DND-41 (cell line): ENCODE measurements at regions not wholly inside any gene's neighbourhood (a gene's known extent, or its start where the extent isn't known, plus 50 kb on each side); places are given as distances from the start of the nearest gene placed in this dataset.

Experiments
- ATAC-seq: fragments of 200-7000 bp; cut with Tn5 transposase; 3 replicates; pipeline ENCODE4 v1.9.1; 2021; ENCODE audit warnings: low read depth; ENCODE audit not compliant: insufficient read depth
- DNase-seq: peaks from one replicate; pipeline ENCODE4 v3.0.0-alpha.2; 2020
- H2AFZ ChIP-seq: 2 replicates; pipeline ENCODE4 v1.6.0; 2012; ENCODE audit warnings: low read depth, low read length
- H3K27ac ChIP-seq: 2 replicates; pipeline ENCODE4 v1.5.1; 2012; ENCODE audit warnings: low read length, inconsistent platforms
- H3K27me3 ChIP-seq: fragments of 200-600 bp; sonication (generic); 2 replicates; pipeline ENCODE4 v1.6.0; 2012; ENCODE audit warnings: low read length, mild to moderate bottlenecking, inconsistent platforms; ENCODE audit not compliant: insufficient read depth, poor library complexity
- H3K36me3 ChIP-seq: 2 replicates; pipeline ENCODE4 v1.5.1; 2012; ENCODE audit warnings: low read length, inconsistent platforms; ENCODE audit not compliant: insufficient read depth
- H3K4me1 ChIP-seq: 2 replicates; pipeline ENCODE4 v1.5.1; 2012; ENCODE audit warnings: mild to moderate bottlenecking, low read length; ENCODE audit not compliant: insufficient read depth
- H3K4me2 ChIP-seq: 2 replicates; pipeline ENCODE4 v1.6.0; 2012; ENCODE audit warnings: mild to moderate bottlenecking, moderate library complexity, low read length, inconsistent platforms; ENCODE audit not compliant: insufficient read depth
- H3K4me3 ChIP-seq, 2 experiments: fragments of 200-600 bp in 1 of 2; shearing (Covaris generic) in 1 of 2; 2 replicates each; pipeline ENCODE4 v1.5.1; 2012 to 2016; ENCODE audit warnings: inconsistent platforms in 2 of 2, low read length in 2 of 2, mild to moderate bottlenecking in 2 of 2, low read depth in 1 of 2, moderate library complexity in 1 of 2
- H3K79me2 ChIP-seq: 2 replicates; pipeline ENCODE4 v1.6.0; 2012; ENCODE audit warnings: low read length, inconsistent platforms; ENCODE audit not compliant: insufficient read depth
- H3K9ac ChIP-seq: 2 replicates; pipeline ENCODE4 v1.6.0; 2012; ENCODE audit warnings: low read depth, mild to moderate bottlenecking, inconsistent platforms, low read length, moderate library complexity
- H3K9me3 ChIP-seq: 2 replicates; pipeline ENCODE4 v1.5.1; 2012; ENCODE audit warnings: low read length, moderate library complexity, mild to moderate bottlenecking, inconsistent platforms; ENCODE audit not compliant: insufficient read depth, severe bottlenecking
- H4K20me1 ChIP-seq: 2 replicates; pipeline ENCODE4 v1.6.0; 2012; ENCODE audit warnings: low read length; ENCODE audit not compliant: insufficient read depth
- EZH2 ChIP-seq: IDR thresholded peaks from 3 replicates; pipeline ENCODE4 v1.6.1; 2012; ENCODE audit warnings: borderline replicate concordance, low read depth, mild to moderate bottlenecking, moderate library complexity, low read length, inconsistent platforms; ENCODE audit not compliant: severe bottlenecking
- TF ChIP-seq, protein P1 (sequence below): IDR thresholded peaks from 2 replicates; pipeline ENCODE4 v1.5.1; 2012; ENCODE audit warnings: borderline replicate concordance, low read length, moderate library complexity, mild to moderate bottlenecking; ENCODE audit not compliant: poor library complexity, severe bottlenecking; ENCODE audit errors: extremely low read depth

DNA sequence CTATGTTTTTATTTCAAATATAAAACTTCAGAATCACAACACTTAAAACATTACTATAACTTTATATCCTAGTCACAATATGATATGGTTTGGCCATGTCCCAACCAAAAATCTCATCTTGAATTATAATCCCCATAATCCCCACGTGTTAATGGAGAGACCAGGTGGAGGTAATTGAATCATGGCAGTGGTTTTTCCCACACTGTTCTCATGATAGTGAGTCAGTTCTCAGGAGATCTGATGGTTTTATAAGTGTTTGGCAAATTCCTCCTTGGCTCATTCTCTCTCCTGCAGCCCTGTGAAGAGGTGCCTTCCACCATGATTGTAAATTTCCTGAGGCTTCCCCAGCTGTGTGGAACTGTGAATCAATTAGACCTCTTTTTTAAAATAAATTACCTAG is 307.6 kb downstream of the SPRY2 start:
- TF ChIP-seq, protein P1, sequence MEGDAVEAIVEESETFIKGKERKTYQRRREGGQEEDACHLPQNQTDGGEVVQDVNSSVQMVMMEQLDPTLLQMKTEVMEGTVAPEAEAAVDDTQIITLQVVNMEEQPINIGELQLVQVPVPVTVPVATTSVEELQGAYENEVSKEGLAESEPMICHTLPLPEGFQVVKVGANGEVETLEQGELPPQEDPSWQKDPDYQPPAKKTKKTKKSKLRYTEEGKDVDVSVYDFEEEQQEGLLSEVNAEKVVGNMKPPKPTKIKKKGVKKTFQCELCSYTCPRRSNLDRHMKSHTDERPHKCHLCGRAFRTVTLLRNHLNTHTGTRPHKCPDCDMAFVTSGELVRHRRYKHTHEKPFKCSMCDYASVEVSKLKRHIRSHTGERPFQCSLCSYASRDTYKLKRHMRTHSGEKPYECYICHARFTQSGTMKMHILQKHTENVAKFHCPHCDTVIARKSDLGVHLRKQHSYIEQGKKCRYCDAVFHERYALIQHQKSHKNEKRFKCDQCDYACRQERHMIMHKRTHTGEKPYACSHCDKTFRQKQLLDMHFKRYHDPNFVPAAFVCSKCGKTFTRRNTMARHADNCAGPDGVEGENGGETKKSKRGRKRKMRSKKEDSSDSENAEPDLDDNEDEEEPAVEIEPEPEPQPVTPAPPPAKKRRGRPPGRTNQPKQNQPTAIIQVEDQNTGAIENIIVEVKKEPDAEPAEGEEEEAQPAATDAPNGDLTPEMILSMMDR, result no peak
- no peak for TF ChIP-seq EZH2

DNA sequence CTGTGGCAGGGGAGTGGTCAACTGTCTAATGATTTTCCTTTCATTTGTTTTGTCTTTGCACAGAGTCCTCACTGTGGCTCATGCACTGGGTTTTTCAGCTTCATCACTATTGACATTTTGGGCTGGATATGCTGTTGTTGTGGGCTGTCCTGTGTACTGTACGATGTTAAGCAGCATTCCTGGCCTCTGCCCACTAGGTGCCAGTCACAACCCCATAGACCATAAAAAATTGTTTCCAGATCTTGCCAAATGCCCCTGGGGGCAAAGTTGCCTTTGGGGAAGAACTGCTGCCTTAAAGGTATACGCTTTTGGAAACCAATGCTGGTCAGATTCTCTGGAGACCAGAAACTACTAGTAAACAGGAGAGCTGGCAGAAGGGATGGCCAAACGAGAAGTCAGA is 310.4 kb downstream of the SPRY2 start:
- Histone ChIP-seq H3K9me3 (no peaks in the 10 kb centered on the region), H2AFZ (no peak overlapping the region), H3K4me3 (no peak overlapping the region), H3K4me1 (no peaks in the 10 kb centered on the region), H4K20me1 (no peaks in the 10 kb centered on the region), H3K9ac (no peak overlapping the region), H3K36me3 (no peaks in the 10 kb centered on the region), H3K27ac (no peak overlapping the region), H3K27me3 (no peaks in the 10 kb centered on the region), H3K4me2 (no peak overlapping the region), H3K79me2 (no peaks in the 10 kb centered on the region)
- TF ChIP-seq, protein P1, result peak; percentile 8
- no peak for TF ChIP-seq EZH2
- no peak for ATAC-seq
- DNase-seq, result no peak

More for the DNA sequence above, 307.6 kb downstream of the SPRY2 start:
- no peaks in the 10 kb centered on the region for H3K9me3 ChIP-seq
- no peak overlapping the region for H3K4me3 ChIP-seq
- H3K4me1 ChIP-seq, result no peaks in the 10 kb centered on the region
- no peak overlapping the region for H3K27ac ChIP-seq
- H3K9ac ChIP-seq, result no peak overlapping the region
- no peaks in the 10 kb centered on the region for H3K27me3 ChIP-seq
- no peaks in the 10 kb centered on the region for H3K36me3 ChIP-seq
- ATAC-seq (no peak), DNase-seq (no peak)
- H2AFZ ChIP-seq, result no peak overlapping the region
- H3K4me2 ChIP-seq, result no peak overlapping the region
- no peaks in the 10 kb centered on the region for H3K79me2 ChIP-seq
- H4K20me1 ChIP-seq, result no peaks in the 10 kb centered on the region

DNA sequence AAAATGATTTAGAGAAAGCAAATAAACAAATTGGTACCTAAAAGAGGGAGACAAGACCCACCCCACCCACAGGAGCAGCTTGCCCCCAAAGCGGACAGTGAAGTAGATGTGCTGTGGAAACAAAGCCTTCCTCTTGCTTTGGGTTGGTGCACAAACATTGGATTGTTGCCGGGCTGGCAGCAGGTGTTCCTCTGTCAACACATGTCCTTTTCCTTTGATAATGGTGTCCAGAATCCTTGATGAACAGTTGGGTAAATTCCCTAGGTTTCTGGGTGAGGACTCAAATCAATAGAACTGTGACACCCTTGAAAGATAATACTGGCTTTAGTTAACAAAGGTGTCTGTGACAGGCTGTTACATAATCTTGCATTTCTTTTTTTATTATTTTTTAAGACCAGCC is 311.8 kb downstream of the SPRY2 start:
- no peak for ATAC-seq
- Histone ChIP-seq H3K27ac (no peak overlapping the region), H3K4me1 (no peaks in the 10 kb centered on the region), H3K4me3 (no peak overlapping the region), H3K79me2 (no peaks in the 10 kb centered on the region), H3K4me2 (no peak overlapping the region), H2AFZ (no peak overlapping the region), H3K9ac (no peak overlapping the region), H3K9me3 (no peaks in the 10 kb centered on the region), H3K36me3 (no peaks in the 10 kb centered on the region), H3K27me3 (no peaks in the 10 kb centered on the region), H4K20me1 (no peaks in the 10 kb centered on the region)
- TF ChIP-seq, protein P1, result no peak
- no peak for TF ChIP-seq EZH2
- no peak for DNase-seq

DNA sequence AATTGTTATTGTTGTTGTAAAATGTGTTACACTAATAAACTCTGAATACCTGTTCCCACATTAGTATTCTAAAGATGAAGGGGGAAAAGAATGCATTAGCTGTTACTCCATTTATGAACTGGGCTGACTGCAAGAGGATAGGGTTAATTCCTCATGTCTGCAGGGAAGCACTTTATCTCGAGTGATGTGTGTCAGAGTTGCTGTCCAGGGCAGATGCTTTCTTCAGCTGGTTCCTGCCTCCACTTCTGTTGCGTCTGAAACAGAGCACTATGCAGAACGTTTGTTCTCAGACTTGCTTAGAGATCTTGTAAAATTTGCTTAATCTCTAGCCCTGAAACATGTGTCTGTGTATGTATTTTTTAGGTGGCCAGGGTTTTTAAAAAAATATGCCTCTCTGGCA is 318.8 kb downstream of the SPRY2 start:
- H3K27ac ChIP-seq, result no peak overlapping the region
- no peak overlapping the region for H3K4me3 ChIP-seq
- no peaks in the 10 kb centered on the region for H3K36me3 ChIP-seq
- H3K9ac ChIP-seq, result no peak overlapping the region
- H3K9me3 ChIP-seq, result no peaks in the 10 kb centered on the region
- DNase-seq, result no peak
- no peaks in the 10 kb centered on the region for H3K4me1 ChIP-seq
- no peaks in the 10 kb centered on the region for H3K27me3 ChIP-seq
- no peak overlapping the region for H2AFZ ChIP-seq
- TF ChIP-seq, protein P1, result no peak
- no peak for TF ChIP-seq EZH2
- no peak overlapping the region for H3K4me2 ChIP-seq
- no peaks in the 10 kb centered on the region for H3K79me2 ChIP-seq
- no peaks in the 10 kb centered on the region for H4K20me1 ChIP-seq
- no peak for ATAC-seq
